ENCODE measurements at regions not wholly inside any gene's neighbourhood (a gene's known extent, or its start where the extent isn't known, plus 50 kb on each side); places are given as distances from the start of the nearest gene placed in this dataset.

DNA sequence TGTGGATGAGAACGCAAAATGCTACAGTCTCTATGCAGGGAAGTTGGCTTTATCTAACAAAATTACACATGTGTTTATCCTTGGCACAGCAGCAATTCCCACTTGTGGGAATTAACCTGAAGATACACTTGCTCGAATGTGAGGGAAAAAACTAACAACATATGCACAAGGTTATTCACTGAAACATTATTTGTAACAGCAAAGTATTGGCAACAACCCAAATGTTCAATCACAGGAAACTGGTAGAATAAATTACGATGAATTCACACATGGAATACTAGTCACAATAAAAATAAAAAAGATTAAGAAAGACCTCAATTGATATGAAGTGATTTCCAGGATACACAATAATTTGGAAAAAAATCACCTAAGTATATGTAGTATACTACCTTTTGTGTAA, 68.1 kb upstream of the OGFRL1 start:
- no peak for TF ChIP-seq CTCF (IDR thresholded peaks at IDR 0.05)
- no peak for TF ChIP-seq POLR2A (IDR thresholded peaks at IDR 0.05)
- no peak for TF ChIP-seq EP300 (IDR thresholded peaks at IDR 0.05)
